Endothelial cell of umbilical vein (primary cell): ENCODE measurements at regions not wholly inside any gene's neighbourhood (a gene's known extent, or its start where the extent isn't known, plus 50 kb on each side); places are given as distances from the start of the nearest gene placed in this dataset.

Source experiments
- BruUV-seq: library from RNA; stranded (reverse); fragments of 400-500 nt; replicated peaks from 2 replicates; lab custom pipeline; 2021; lab: Mats Ljungman, UMichigan
- CTCF ChIA-PET: fragments of 300-600, 350-600 bp; sonication (Branson Sonifier 250); formaldehyde crosslinking; loops from one replicate; lab custom pipeline; 2021; ENCODE audit warnings: antibody characterized with exemption, inconsistent platforms; lab: Charles Lee
- POLR2A ChIA-PET: fragments of 300-600, 350-600 bp; sonication (Branson Sonifier 250); formaldehyde crosslinking; loops from one replicate; lab custom pipeline; 2021; ENCODE audit warnings: antibody characterized with exemption, inconsistent platforms; lab: Charles Lee
- DNase-seq: peaks from one replicate; pipeline ENCODE4 v3.0.0-alpha.2; 2011; ENCODE audit warnings: low read depth, low spot score
- FAIRE-seq: peaks from 2 replicates; lab custom pipeline; 2011; peaks lifted over from hg19 to GRCh38; lab: Jason Lieb, UNC
- H2AFZ ChIP-seq: 2 replicates; pipeline ENCODE4 v1.6.0; 2012; ENCODE audit warnings: low read depth, low read length, control low read depth, inconsistent platforms
- H3K27ac ChIP-seq: 2 replicates; pipeline ENCODE4 v1.5.1; 2011; ENCODE audit warnings: low read depth, mild to moderate bottlenecking, control low read depth, low read length, moderate library complexity; ENCODE audit not compliant: insufficient read depth
- H3K27me3 ChIP-seq, 2 experiments: 2 replicates each; pipeline versions ENCODE4 v1.6.0 to v1.6.1; 2011; ENCODE audit warnings: low read length in 2 of 2, mixed read lengths in 1 of 2; ENCODE audit not compliant: control insufficient read depth in 2 of 2, insufficient read depth in 2 of 2
- H3K36me3 ChIP-seq, 2 experiments: 2 replicates in 1 of 2; 3 replicates in 1 of 2; pipeline ENCODE4 v1.5.1; 2011; ENCODE audit warnings: low read length in 2 of 2, mild to moderate bottlenecking in 1 of 2, moderate library complexity in 1 of 2; ENCODE audit not compliant: control insufficient read depth in 2 of 2, insufficient read depth in 2 of 2; ENCODE audit errors: extremely low read depth in 1 of 2
- H3K4me1 ChIP-seq: 3 replicates; pipeline ENCODE4 v1.5.1; 2011; ENCODE audit warnings: mild to moderate bottlenecking, low read length; ENCODE audit not compliant: control insufficient read depth, insufficient read depth; ENCODE audit errors: extremely low read depth
- H3K4me2 ChIP-seq: 2 replicates; pipeline ENCODE4 v1.6.1; 2011; ENCODE audit warnings: low read length, control low read depth, mixed read lengths; ENCODE audit not compliant: insufficient read depth
- H3K4me3 ChIP-seq, 3 experiments: fragments of 200-600 bp in 1 of 3; sonication (generic), shearing (Covaris generic) in 1 of 3; replicated peaks in 1 of 3; 2 replicates each; pipeline ENCODE4 v1.5.1; 2011 to 2016; ENCODE audit warnings: control low read depth in 3 of 3, low read length in 3 of 3, mild to moderate bottlenecking in 2 of 3, inconsistent platforms in 1 of 3, low read depth in 1 of 3, moderate library complexity in 1 of 3; ENCODE audit not compliant: insufficient read depth in 1 of 3
- H3K79me2 ChIP-seq: 2 replicates; pipeline ENCODE4 v1.6.0; 2012; ENCODE audit warnings: low read length, inconsistent platforms; ENCODE audit not compliant: control insufficient read depth, insufficient read depth
- H3K9ac ChIP-seq: replicated peaks from 2 replicates; pipeline ENCODE3; 2011; ENCODE audit warnings: low read length, control low read depth; ENCODE audit not compliant: insufficient read depth; ENCODE audit errors: extremely low read depth
- H3K9me1 ChIP-seq: replicated peaks from 3 replicates; pipeline ENCODE4 v1.6.0; 2011; ENCODE audit warnings: mild to moderate bottlenecking, low read length; ENCODE audit not compliant: control insufficient read depth, insufficient read depth; ENCODE audit errors: extremely low read depth
- H3K9me3 ChIP-seq: replicated peaks from 2 replicates; pipeline ENCODE4 v1.5.1; 2012; ENCODE audit warnings: low read length, inconsistent platforms; ENCODE audit not compliant: control insufficient read depth, insufficient read depth
- H4K20me1 ChIP-seq: replicated peaks from 2 replicates; pipeline ENCODE3; 2011; ENCODE audit warnings: mild to moderate bottlenecking, low read length; ENCODE audit not compliant: control insufficient read depth, insufficient read depth; ENCODE audit errors: extremely low read depth
- CTCF ChIP-seq, 2 donors: IDR thresholded peaks; 1 replicate in 1 of 2; 2 replicates in 1 of 2; pipeline ENCODE4 v1.5.1; 2011; ENCODE audit warnings: low read length in 2 of 2, mild to moderate bottlenecking in 2 of 2, moderate library complexity in 2 of 2, control low read depth in 1 of 2, inconsistent platforms in 1 of 2, low read depth in 1 of 2; ENCODE audit not compliant: insufficient read depth in 1 of 2; ENCODE audit errors: extremely low read depth in 1 of 2
- EZH2 ChIP-seq: IDR thresholded peaks from 2 replicates; pipeline ENCODE4 v1.6.1; 2012; ENCODE audit warnings: borderline replicate concordance, low read depth, mild to moderate bottlenecking, moderate library complexity, low read length, inconsistent platforms; ENCODE audit not compliant: severe bottlenecking
- FOS ChIP-seq: IDR thresholded peaks from 2 replicates; pipeline ENCODE4 v1.6.1; 2011; ENCODE audit warnings: mild to moderate bottlenecking, low read length, moderate library complexity, borderline replicate concordance; ENCODE audit not compliant: insufficient read depth
- GATA2 ChIP-seq: IDR thresholded peaks from 2 replicates; pipeline ENCODE4 v1.7.0; 2011; ENCODE audit warnings: low read depth, mild to moderate bottlenecking, moderate library complexity, mixed read lengths, low read length; ENCODE audit not compliant: insufficient read length, insufficient read depth
- JUN ChIP-seq: IDR thresholded peaks from 2 replicates; pipeline ENCODE4 v1.6.1; 2011; ENCODE audit warnings: borderline replicate concordance, low read depth; ENCODE audit not compliant: insufficient read length, insufficient read depth
- MAX ChIP-seq: IDR thresholded peaks from 2 replicates; pipeline ENCODE4 v1.6.1; 2011; ENCODE audit not compliant: insufficient read depth, insufficient read length
- MYC ChIP-seq: IDR thresholded peaks from one replicate; pipeline ENCODE4 v1.6.1; 2011; ENCODE audit warnings: mild to moderate bottlenecking, low read depth, low read length
- POLR2A ChIP-seq: IDR thresholded peaks from 2 replicates; pipeline ENCODE4 v1.6.1; 2012; ENCODE audit warnings: low read depth, mild to moderate bottlenecking, control low read depth, low read length
- POLR2AphosphoS5 ChIP-seq: IDR thresholded peaks from 2 replicates; pipeline ENCODE4 v1.6.1; 2012; ENCODE audit warnings: low read depth, mild to moderate bottlenecking, control low read depth, low read length, moderate library complexity; ENCODE audit not compliant: insufficient read depth
- dilution Hi-C: fragments of 300-500 bp; cut with MboI; formaldehyde crosslinking; loops from one replicate; pipeline ENCODE4 v1.15.0; 2019; ENCODE audit warnings: low sequenced_read_pairs; ENCODE audit not compliant: extremely low pct_ligation_motif_present
- intact Hi-C: fragments of 100-400 bp; cut with micrococcal nuclease; formaldehyde crosslinking; loops from one replicate; pipeline ENCODE4 v1.10.0; 2022

- Histone ChIP-seq H3K9me3 (no peaks in the 10 kb centered on the region), H3K4me3 (no peak overlapping the region), H3K36me3 (no peaks in the 10 kb centered on the region), H4K20me1 (no peaks in the 10 kb centered on the region), H3K79me2 (no peaks in the 10 kb centered on the region), H3K27ac (no peak overlapping the region), H3K4me1 (no peaks in the 10 kb centered on the region), H3K27me3 (no peaks in the 10 kb centered on the region), H3K9me1 (no peaks in the 10 kb centered on the region), H3K4me2 (no peak overlapping the region), H3K9ac (no peak overlapping the region), H2AFZ (no peak overlapping the region)
- dilution Hi-C loops (no loop called here), intact Hi-C loops (no loop called here)
- FAIRE-seq = no peak
- TF ChIP-seq MAX (no peak), JUN (no peak), EZH2 (no peak), GATA2 (no peak), POLR2A (no peak), FOS (no peak)
- no peak for DNase-seq
- no TSS peak for BruUV-seq
- ChIA-PET POLR2A (no interaction called here), CTCF (interaction anchor here (1.2 kb wide), 1 partner anchor 728 kb away, joined by 4 read pairs; no protein-coding TSS in a partner anchor)
These were observed 725.3 kb downstream of the COL12A1 start for GRCh38 chr6:74480561-74480960.

GRCh38 chr6:74479960-74480359 lies 725.9 kb downstream of the COL12A1 start:
- dilution Hi-C loops = no loop called here

More at GRCh38 chr6:74479960-74480359, 725.9 kb downstream of the COL12A1 start:
- no peak overlapping the region for H3K4me2 ChIP-seq
- no peak overlapping the region for H3K27ac ChIP-seq
- no peaks in the 10 kb centered on the region for H3K9me3 ChIP-seq
- FAIRE-seq = no peak
- intact Hi-C loops = no loop called here
- H2AFZ ChIP-seq = no peak overlapping the region
- no peak overlapping the region for H3K9ac ChIP-seq
- H3K4me3 ChIP-seq = no peak overlapping the region
- H3K36me3 ChIP-seq = no peaks in the 10 kb centered on the region
- no TSS peak for BruUV-seq
- H3K27me3 ChIP-seq = no peaks in the 10 kb centered on the region
- H3K79me2 ChIP-seq = no peaks in the 10 kb centered on the region
- no peak for DNase-seq
- ChIA-PET CTCF (interaction anchor here (1.2 kb wide), 1 partner anchor 728 kb away, joined by 4 read pairs; no protein-coding TSS in a partner anchor), POLR2A (no interaction called here)
- TF ChIP-seq MYC (no peak), GATA2 (no peak), POLR2A (no peak), JUN (no peak), POLR2AphosphoS5 (no peak), MAX (no peak), EZH2 (no peak), CTCF (IDR thresholded peaks at IDR 0.05; ENCODE audit: extremely low read depth in 1 of 2, insufficient read depth in 1 of 2, low read depth in 1 of 2, low read length in 2 of 2) (no peak), FOS (no peak)
- no peaks in the 10 kb centered on the region for H3K9me1 ChIP-seq
- H3K4me1 ChIP-seq = no peaks in the 10 kb centered on the region
- H4K20me1 ChIP-seq = no peaks in the 10 kb centered on the region
